GM21576 (cell line): ENCODE measurements at regions not wholly inside any gene's neighbourhood (a gene's known extent, or its start where the extent isn't known, plus 50 kb on each side); places are given as distances from the start of the nearest gene placed in this dataset.
A peak's percentile ranks its signal among the peaks of the same experiment; 100 is the strongest.
"Not testable (repeated sequence)": the region's sequence is repeated elsewhere in the genome, so short reads cannot be mapped to it uniquely, and the experiment has no call there.

Source experiments
- ATAC-seq: cut with Tn5 transposase; IDR thresholded peaks from one replicate; pipeline ENCODE4 v1.9.1; 2021; ENCODE audit warnings: mild to moderate bottlenecking, moderate library complexity; ENCODE audit not compliant: unreplicated experiment

GRCh38 chr3:137820366-137820765, 56.3 kb downstream of the SOX14 start:
- no peak for ATAC-seq

- no peak for ATAC-seq
Measured at GRCh38 chr3:137835096-137835495, 71.0 kb downstream of the SOX14 start.

GRCh38 chr3:137845194-137845593, 81.1 kb downstream of the SOX14 start:
- no peak for ATAC-seq

- ATAC-seq, result no peak
Measured at GRCh38 chr3:137845666-137846065, 81.6 kb downstream of the SOX14 start.

- ATAC-seq, result no peak
Measured at GRCh38 chr3:137852391-137852830, 88.3 kb downstream of the SOX14 start.

GRCh38 chr3:137854533-137855261, 90.6 kb downstream of the SOX14 start:
- no peak for ATAC-seq

- ATAC-seq, result no peak
Measured at GRCh38 chr3:137866001-137866400, 101.9 kb downstream of the SOX14 start.

- ATAC-seq, result no peak
Measured at GRCh38 chr3:137866933-137867332, 102.8 kb downstream of the SOX14 start.

GRCh38 chr3:137867611-137868010, 103.5 kb downstream of the SOX14 start:
- ATAC-seq, result no peak

- ATAC-seq, result no peak
Measured at GRCh38 chr3:137869022-137869421, 104.9 kb downstream of the SOX14 start.

- ATAC-seq, result not testable (repeated sequence)
Measured at GRCh38 chr3:137872589-137872988, 108.5 kb downstream of the SOX14 start.

GRCh38 chr3:137896842-137897241, 113.1 kb upstream of the CLDN18 start:
- ATAC-seq, result not testable (repeated sequence)

GRCh38 chr3:137906985-137907649, 102.8 kb upstream of the CLDN18 start:
- ATAC-seq, result no peak

GRCh38 chr3:137924628-137925027, 85.3 kb upstream of the CLDN18 start:
- no peak for ATAC-seq

- ATAC-seq, result no peak
Measured at GRCh38 chr3:137925080-137925479, 84.9 kb upstream of the CLDN18 start.

- no peak for ATAC-seq
Measured at GRCh38 chr3:137926991-137927390, 83.0 kb upstream of the CLDN18 start.

- ATAC-seq, result no peak
Measured at GRCh38 chr3:137930976-137931375, 79.0 kb upstream of the CLDN18 start.

GRCh38 chr3:137938876-137939275, 71.1 kb upstream of the CLDN18 start:
- ATAC-seq, result no peak

- ATAC-seq, result no peak
Measured at GRCh38 chr3:137944593-137944992, 65.4 kb upstream of the CLDN18 start.

- peak; percentile 64 for ATAC-seq
Measured at GRCh38 chr3:137946356-137946973, 63.5 kb upstream of the CLDN18 start.

GRCh38 chr3:137947117-137947516, 62.8 kb upstream of the CLDN18 start:
- no peak for ATAC-seq
